ENCODE measurements at regions not wholly inside any gene's neighbourhood (a gene's known extent, or its start where the extent isn't known, plus 50 kb on each side); places are given as distances from the start of the nearest gene placed in this dataset.
"Not testable (repeated sequence)": the region's sequence is repeated elsewhere in the genome, so short reads cannot be mapped to it uniquely, and the experiment has no call there.

- TF ChIP-seq, protein P1, sequence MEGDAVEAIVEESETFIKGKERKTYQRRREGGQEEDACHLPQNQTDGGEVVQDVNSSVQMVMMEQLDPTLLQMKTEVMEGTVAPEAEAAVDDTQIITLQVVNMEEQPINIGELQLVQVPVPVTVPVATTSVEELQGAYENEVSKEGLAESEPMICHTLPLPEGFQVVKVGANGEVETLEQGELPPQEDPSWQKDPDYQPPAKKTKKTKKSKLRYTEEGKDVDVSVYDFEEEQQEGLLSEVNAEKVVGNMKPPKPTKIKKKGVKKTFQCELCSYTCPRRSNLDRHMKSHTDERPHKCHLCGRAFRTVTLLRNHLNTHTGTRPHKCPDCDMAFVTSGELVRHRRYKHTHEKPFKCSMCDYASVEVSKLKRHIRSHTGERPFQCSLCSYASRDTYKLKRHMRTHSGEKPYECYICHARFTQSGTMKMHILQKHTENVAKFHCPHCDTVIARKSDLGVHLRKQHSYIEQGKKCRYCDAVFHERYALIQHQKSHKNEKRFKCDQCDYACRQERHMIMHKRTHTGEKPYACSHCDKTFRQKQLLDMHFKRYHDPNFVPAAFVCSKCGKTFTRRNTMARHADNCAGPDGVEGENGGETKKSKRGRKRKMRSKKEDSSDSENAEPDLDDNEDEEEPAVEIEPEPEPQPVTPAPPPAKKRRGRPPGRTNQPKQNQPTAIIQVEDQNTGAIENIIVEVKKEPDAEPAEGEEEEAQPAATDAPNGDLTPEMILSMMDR (IDR thresholded peaks at IDR 0.05; ENCODE audit: extremely low read depth, insufficient read depth, missing control alignments) = no peak
- in situ Hi-C loops (cut with MboI; ENCODE audit: low pct_unique_long_range_greater_than_20kb, low sequenced_read_pairs, unreplicated experiment) = no loop called here
- DNase-seq (ENCODE audit: low spot score) = no peak
Measured at GRCh38 chr15:23763021-23763420, 75.9 kb upstream of the NDN start.

DNA sequence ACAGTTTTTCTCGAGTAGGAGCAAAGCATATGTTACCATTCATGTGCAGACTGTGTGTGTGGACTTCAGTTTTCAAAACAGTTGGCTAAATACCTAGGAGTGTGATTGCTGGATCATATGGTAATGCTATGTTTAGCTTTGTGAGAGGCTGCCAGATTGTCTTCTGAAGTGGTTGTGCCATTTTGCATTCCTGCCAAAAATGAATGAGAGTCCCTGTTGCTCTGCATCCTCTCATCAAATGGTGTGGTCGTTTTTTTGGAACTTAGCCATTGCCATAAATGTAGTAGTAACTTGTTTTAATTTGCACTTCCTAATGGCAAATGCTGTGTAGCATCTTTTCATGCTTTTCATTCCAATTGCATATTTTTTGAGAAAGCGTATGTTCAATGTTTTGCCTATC lies 77.2 kb upstream of the NDN start:
- TF ChIP-seq, protein P1 (IDR thresholded peaks at IDR 0.05; ENCODE audit: extremely low read depth, insufficient read depth, missing control alignments) = no peak
- DNase-seq (ENCODE audit: low spot score) = no peak
- in situ Hi-C loops (cut with MboI; ENCODE audit: low pct_unique_long_range_greater_than_20kb, low sequenced_read_pairs, unreplicated experiment) = no loop called here

DNA sequence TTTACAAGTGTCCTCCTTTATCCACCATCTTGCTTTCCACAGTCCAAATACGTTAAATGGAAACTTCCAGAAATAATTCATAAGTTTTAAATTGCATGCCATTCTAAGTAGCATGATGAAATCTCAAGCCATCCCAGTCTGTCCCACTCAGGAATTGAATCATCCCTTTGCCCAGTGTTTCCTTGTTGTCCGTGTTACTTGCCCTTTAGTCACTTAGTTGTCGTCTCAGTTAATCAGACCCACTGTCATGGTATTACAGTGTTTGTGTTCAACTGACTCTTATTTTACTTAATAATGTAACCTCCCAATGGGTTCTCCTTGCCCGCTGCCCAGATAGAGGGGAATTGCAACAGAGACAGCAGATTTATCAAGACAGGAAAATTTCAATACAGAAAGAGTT lies 77.6 kb upstream of the NDN start:
- DNase-seq (ENCODE audit: low spot score) = no peak
- TF ChIP-seq, protein P1 (IDR thresholded peaks at IDR 0.05; ENCODE audit: extremely low read depth, insufficient read depth, missing control alignments) = no peak
- in situ Hi-C loops (cut with MboI; ENCODE audit: low pct_unique_long_range_greater_than_20kb, low sequenced_read_pairs, unreplicated experiment) = no loop called here

- DNase-seq (ENCODE audit: low spot score); in situ Hi-C loops (cut with MboI; ENCODE audit: low pct_unique_long_range_greater_than_20kb, low sequenced_read_pairs, unreplicated experiment): not testable (repeated sequence)
Measured at GRCh38 chr15:23766779-23767178, 79.7 kb upstream of the NDN start.

DNA sequence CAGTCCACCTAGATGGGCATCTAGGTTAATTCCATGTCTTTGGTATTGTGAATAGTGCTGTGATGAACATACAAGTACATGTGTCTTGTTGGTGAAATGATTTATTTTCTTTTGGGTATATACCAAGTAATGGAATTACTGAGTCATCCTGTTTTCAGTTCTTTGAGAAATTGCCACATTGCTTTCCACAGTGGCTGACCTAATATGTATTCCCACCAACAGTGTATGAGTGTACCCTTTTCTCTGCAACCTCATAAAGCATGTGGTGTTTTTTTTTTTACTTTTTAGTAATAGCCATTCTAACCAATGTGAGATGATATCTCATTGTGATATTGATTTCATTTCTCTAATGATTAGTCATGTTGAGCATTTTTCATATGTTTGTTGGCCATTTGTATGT lies 86.0 kb upstream of the NDN start:
- in situ Hi-C loops (cut with MboI; ENCODE audit: low pct_unique_long_range_greater_than_20kb, low sequenced_read_pairs, unreplicated experiment) = no loop called here
- TF ChIP-seq, protein P1 (IDR thresholded peaks at IDR 0.05; ENCODE audit: extremely low read depth, insufficient read depth, missing control alignments) = no peak
- no peak for DNase-seq (ENCODE audit: low spot score)

DNA sequence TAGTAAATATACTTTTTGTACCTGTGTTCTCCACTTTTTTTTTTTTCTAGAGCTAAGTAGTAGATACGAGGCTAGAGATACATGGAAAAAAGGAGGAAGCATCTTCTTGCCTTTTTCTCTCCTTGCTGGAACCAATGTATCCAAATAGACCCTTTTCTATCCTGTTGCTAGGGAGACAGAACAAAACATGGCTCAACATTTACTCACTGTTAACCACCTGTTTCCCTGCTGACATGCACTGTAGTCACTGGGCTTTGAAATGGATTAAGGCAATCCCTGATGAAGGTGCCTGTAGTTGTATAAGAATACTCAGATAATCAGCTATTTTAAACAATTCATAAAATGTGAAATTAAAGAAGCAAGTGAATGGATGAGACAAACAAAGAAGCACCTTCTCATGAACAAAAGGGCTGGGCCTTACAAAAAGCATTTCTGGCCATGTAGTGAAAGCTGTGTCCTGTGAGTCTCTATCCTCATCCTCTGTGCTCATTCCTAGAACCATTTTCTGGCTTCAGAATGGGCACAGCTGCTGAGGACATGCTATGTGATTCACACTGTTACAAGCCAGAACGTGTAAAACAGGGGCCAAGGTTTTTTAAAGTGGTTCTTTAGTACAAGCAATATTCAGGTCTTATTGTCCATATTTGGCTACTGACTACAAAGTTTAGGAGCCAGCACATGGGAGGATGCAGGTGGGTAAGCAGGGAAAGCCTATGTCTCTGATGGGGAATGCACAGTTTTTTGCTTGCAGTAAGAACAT lies 100.4 kb upstream of the NDN start:
- DNase-seq (ENCODE audit: low spot score) = no peak
- in situ Hi-C loops (cut with MboI; ENCODE audit: low pct_unique_long_range_greater_than_20kb, low sequenced_read_pairs, unreplicated experiment) = no loop called here

DNA sequence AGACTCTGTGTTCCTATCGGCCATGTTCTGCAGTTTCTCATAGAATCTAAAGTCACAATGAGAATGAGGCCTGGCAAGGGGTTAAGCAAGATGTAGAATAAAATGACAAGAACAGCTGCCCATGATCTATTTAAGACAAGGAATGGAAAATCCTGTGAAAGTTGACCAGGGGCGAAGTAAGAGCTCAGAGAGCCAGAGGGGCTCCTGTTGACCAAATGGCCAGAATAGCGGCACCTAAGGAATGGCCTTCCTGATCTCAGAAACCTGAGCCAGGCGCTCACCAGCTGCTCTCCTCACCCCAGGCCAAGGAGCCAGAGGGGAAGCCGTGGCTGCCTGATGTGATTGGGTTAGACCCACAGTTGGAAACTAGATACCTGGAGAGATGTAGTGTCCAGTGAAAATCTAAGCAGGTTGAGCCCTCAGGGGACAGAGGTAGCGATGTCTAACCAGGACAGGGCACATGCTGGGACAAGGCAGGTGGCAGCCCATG lies 106.1 kb upstream of the NDN start:
- in situ Hi-C loops (cut with MboI; ENCODE audit: low pct_unique_long_range_greater_than_20kb, low sequenced_read_pairs, unreplicated experiment) = no loop called here
- no peak for DNase-seq (ENCODE audit: low spot score)
- TF ChIP-seq, protein P1 (IDR thresholded peaks at IDR 0.05; ENCODE audit: extremely low read depth, insufficient read depth, missing control alignments) = no peak

More for the DNA sequence above, 100.4 kb upstream of the NDN start:
- TF ChIP-seq, protein P1 (IDR thresholded peaks at IDR 0.05; ENCODE audit: extremely low read depth, insufficient read depth, missing control alignments) = no peak
